DND-41 (cell line): ENCODE measurements at regions not wholly inside any gene's neighbourhood (a gene's known extent, or its start where the extent isn't known, plus 50 kb on each side); places are given as distances from the start of the nearest gene placed in this dataset.

Experiments
- ATAC-seq: fragments of 200-7000 bp; cut with Tn5 transposase; 3 replicates; pipeline ENCODE4 v1.9.1; 2021; ENCODE audit warnings: low read depth; ENCODE audit not compliant: insufficient read depth
- DNase-seq: peaks from one replicate; pipeline ENCODE4 v3.0.0-alpha.2; 2020
- H2AFZ ChIP-seq: 2 replicates; pipeline ENCODE4 v1.6.0; 2012; ENCODE audit warnings: low read depth, low read length
- H3K27ac ChIP-seq: 2 replicates; pipeline ENCODE4 v1.5.1; 2012; ENCODE audit warnings: low read length, inconsistent platforms
- H3K27me3 ChIP-seq: fragments of 200-600 bp; sonication (generic); 2 replicates; pipeline ENCODE4 v1.6.0; 2012; ENCODE audit warnings: low read length, mild to moderate bottlenecking, inconsistent platforms; ENCODE audit not compliant: insufficient read depth, poor library complexity
- H3K36me3 ChIP-seq: 2 replicates; pipeline ENCODE4 v1.5.1; 2012; ENCODE audit warnings: low read length, inconsistent platforms; ENCODE audit not compliant: insufficient read depth
- H3K4me1 ChIP-seq: 2 replicates; pipeline ENCODE4 v1.5.1; 2012; ENCODE audit warnings: mild to moderate bottlenecking, low read length; ENCODE audit not compliant: insufficient read depth
- H3K4me2 ChIP-seq: 2 replicates; pipeline ENCODE4 v1.6.0; 2012; ENCODE audit warnings: mild to moderate bottlenecking, moderate library complexity, low read length, inconsistent platforms; ENCODE audit not compliant: insufficient read depth
- H3K4me3 ChIP-seq, 2 experiments: fragments of 200-600 bp in 1 of 2; shearing (Covaris generic) in 1 of 2; 2 replicates each; pipeline ENCODE4 v1.5.1; 2012 to 2016; ENCODE audit warnings: inconsistent platforms in 2 of 2, low read length in 2 of 2, mild to moderate bottlenecking in 2 of 2, low read depth in 1 of 2, moderate library complexity in 1 of 2
- H3K79me2 ChIP-seq: 2 replicates; pipeline ENCODE4 v1.6.0; 2012; ENCODE audit warnings: low read length, inconsistent platforms; ENCODE audit not compliant: insufficient read depth
- H3K9ac ChIP-seq: 2 replicates; pipeline ENCODE4 v1.6.0; 2012; ENCODE audit warnings: low read depth, mild to moderate bottlenecking, inconsistent platforms, low read length, moderate library complexity
- H3K9me3 ChIP-seq: 2 replicates; pipeline ENCODE4 v1.5.1; 2012; ENCODE audit warnings: low read length, moderate library complexity, mild to moderate bottlenecking, inconsistent platforms; ENCODE audit not compliant: insufficient read depth, severe bottlenecking
- H4K20me1 ChIP-seq: 2 replicates; pipeline ENCODE4 v1.6.0; 2012; ENCODE audit warnings: low read length; ENCODE audit not compliant: insufficient read depth
- CTCF ChIP-seq: IDR thresholded peaks from 2 replicates; pipeline ENCODE4 v1.5.1; 2012; ENCODE audit warnings: borderline replicate concordance, low read length, moderate library complexity, mild to moderate bottlenecking; ENCODE audit not compliant: poor library complexity, severe bottlenecking; ENCODE audit errors: extremely low read depth
- EZH2 ChIP-seq: IDR thresholded peaks from 3 replicates; pipeline ENCODE4 v1.6.1; 2012; ENCODE audit warnings: borderline replicate concordance, low read depth, mild to moderate bottlenecking, moderate library complexity, low read length, inconsistent platforms; ENCODE audit not compliant: severe bottlenecking

GRCh38 chr21:16061194-16061593 lies 331.4 kb downstream of the USP25 start:
- H3K27ac ChIP-seq = no peak overlapping the region
- ATAC-seq = peak; percentile 40; the same call in 1 of the 3 replicates
- no peak overlapping the region for H3K9ac ChIP-seq
- H3K4me1 ChIP-seq = no peaks in the 10 kb centered on the region
- H3K79me2 ChIP-seq = no peaks in the 10 kb centered on the region
- no peak overlapping the region for H3K4me2 ChIP-seq
- H3K36me3 ChIP-seq = no peaks in the 10 kb centered on the region
- TF ChIP-seq CTCF (no peak), EZH2 (no peak)
- peaks cover 10% of the 10 kb centered on the region for H3K9me3 ChIP-seq
- no peaks in the 10 kb centered on the region for H3K27me3 ChIP-seq
- H2AFZ ChIP-seq = no peak overlapping the region
- peak; percentile 10 for DNase-seq
- no peaks in the 10 kb centered on the region for H4K20me1 ChIP-seq
- H3K4me3 ChIP-seq = no peak overlapping the region

GRCh38 chr21:16069178-16070112 lies 339.7 kb downstream of the USP25 start:
- no peaks in the 10 kb centered on the region for H3K9me3 ChIP-seq
- DNase-seq = no peak

GRCh38 chr21:16070207-16070651 lies 340.4 kb downstream of the USP25 start:
- Histone ChIP-seq H3K4me1 (no peaks in the 10 kb centered on the region), H2AFZ (no peak overlapping the region), H3K79me2 (no peaks in the 10 kb centered on the region), H3K4me3 (no peak overlapping the region), H4K20me1 (no peaks in the 10 kb centered on the region), H3K9ac (no peak overlapping the region), H3K9me3 (no peaks in the 10 kb centered on the region), H3K4me2 (no peak overlapping the region), H3K36me3 (no peaks in the 10 kb centered on the region), H3K27ac (no peak overlapping the region), H3K27me3 (no peaks in the 10 kb centered on the region)
- ATAC-seq (no peak), DNase-seq (no peak)
- TF ChIP-seq CTCF (no peak), EZH2 (no peak)

More at GRCh38 chr21:16069178-16070112, 339.7 kb downstream of the USP25 start:
- no peaks in the 10 kb centered on the region for H4K20me1 ChIP-seq
- H3K79me2 ChIP-seq = no peaks in the 10 kb centered on the region
- H3K9ac ChIP-seq = no peak overlapping the region
- no peak overlapping the region for H2AFZ ChIP-seq
- no peak overlapping the region for H3K27ac ChIP-seq
- H3K4me1 ChIP-seq = no peaks in the 10 kb centered on the region
- H3K36me3 ChIP-seq = no peaks in the 10 kb centered on the region
- H3K4me3 ChIP-seq = no peak overlapping the region
- no peaks in the 10 kb centered on the region for H3K27me3 ChIP-seq
- no peak for TF ChIP-seq CTCF
- TF ChIP-seq EZH2 = no peak
- no peak overlapping the region for H3K4me2 ChIP-seq
- ATAC-seq = no peak
